NCI-H345 (cell line): ENCODE measurements at regions not wholly inside any gene's neighbourhood (a gene's known extent, or its start where the extent isn't known, plus 50 kb on each side); places are given as distances from the start of the nearest gene placed in this dataset.
"Not testable (repeated sequence)": the region's sequence is repeated elsewhere in the genome, so short reads cannot be mapped to it uniquely, and the experiment has no call there.

Source experiments
- DNase-seq: peaks from one replicate; lab custom pipeline; 2025; lab: John Stamatoyannopoulos, UW

DNA sequence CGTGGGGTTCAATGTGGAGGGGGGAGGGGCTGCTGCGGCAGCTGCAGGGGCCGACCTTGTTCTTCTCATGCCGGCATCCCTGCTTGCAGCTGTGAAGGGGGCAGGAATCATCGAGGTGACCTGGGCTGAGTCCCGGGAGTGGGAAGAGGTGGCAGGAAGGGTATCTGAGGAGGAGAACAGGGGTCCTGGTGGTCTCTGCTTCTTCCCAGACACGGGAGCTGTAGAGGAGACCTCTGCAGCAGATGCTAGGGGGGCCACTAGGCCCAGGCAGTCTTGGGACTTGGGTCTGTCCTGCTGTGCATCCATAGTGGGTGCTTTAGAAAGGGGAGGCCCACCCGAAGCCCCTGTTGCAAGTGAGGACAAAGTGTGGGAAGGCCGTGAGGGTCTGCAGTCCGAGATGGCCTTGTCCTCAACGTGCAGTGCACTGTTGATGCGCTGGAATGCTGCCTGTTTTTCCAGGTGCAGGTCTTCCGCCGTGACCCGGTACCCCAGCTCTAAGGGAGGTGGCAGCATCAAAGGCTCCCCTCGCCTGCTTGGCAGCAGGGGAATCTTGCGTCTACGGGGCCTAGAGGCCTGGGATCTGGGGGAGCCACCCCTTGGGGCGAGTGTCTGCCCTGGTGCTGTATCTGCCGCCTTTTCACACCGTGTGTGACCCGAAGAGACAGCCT lies 1370.0 kb downstream of the CDH12 start:
- not testable (repeated sequence) for DNase-seq

DNA sequence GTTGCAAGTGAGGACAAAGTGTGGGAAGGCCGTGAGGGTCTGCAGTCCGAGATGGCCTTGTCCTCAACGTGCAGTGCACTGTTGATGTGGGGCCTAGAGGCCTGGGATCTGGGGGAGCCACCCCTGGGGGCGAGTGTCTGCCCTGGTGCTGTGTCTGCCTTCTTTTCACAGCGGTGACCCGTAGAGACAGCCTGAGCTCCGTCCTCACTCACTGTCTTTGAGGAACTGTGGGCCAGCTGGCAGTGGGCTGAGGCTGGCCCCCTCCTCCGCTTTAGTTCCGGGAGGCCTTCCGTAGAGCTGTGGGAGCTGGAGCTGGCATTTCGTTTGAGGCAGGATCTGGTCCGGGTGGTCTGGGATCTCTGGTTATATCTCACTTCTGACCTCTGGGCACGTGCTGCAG lies 1370.6 kb downstream of the CDH12 start:
- not testable (repeated sequence) for DNase-seq

DNA sequence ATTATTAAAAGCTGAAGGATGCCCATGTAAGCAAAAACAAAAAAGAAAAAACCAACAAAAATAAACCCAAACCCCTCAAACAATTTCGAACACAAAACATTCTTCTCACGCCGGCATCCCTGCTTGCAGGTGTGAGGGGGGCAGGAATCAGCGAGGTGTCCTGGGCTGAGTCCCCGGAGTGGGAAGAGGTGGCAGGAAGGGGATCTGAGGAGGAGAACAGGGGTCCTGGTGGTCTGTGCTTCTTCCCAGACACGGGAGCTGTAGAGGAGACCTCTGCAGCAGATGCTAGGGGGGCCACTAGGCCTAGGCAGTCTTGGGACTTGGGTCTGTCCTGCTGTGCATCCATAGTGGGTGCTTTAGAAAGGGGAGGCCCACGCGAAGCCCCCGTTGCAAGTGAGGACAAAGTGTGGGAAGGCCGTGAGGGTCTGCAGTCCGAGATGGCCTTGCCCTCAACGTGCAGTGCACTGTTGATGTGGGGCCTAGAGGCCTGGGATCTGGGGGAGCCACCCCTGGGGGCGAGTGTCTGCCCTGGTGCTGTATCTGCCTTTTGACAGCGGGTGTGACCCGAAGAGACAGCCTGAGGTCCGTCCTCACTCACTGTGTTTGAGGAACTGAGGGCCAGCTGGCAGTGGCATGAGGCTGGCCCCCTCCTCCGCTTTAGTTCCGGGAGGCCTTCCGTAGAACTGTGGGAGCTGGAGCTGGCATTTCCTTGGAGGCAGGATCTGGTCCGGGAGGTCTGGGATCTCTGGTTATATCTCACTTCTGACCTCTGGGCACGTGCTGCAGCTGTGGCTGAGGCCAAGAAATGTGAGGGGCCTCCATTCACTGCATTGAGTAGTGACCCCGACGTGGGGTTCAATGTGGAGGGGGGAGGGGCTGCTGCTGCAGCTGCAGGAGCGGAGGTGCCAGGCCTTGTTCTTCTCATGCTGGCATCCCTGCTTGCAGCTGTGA lies 1371.5 kb downstream of the CDH12 start:
- not testable (repeated sequence) for DNase-seq

DNA sequence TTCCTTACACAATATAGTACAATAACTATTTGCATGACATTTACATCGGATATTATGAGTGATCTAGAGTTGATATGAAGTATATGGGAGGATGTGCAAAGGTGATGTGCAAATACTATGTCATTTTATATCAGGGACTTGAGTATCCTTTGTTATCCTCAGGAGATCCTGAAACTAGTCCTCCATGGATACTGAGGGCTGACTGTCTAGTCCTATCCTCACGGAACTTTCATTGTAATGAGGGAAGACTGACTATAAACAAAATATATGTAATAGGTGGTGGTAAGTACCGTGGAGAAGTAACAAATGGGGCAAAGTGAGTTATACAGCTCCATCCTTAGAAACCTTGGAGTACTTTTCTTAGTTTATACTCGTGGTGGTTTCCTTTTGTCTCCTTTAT lies 1373.1 kb downstream of the CDH12 start:
- not testable (repeated sequence) for DNase-seq

DNA sequence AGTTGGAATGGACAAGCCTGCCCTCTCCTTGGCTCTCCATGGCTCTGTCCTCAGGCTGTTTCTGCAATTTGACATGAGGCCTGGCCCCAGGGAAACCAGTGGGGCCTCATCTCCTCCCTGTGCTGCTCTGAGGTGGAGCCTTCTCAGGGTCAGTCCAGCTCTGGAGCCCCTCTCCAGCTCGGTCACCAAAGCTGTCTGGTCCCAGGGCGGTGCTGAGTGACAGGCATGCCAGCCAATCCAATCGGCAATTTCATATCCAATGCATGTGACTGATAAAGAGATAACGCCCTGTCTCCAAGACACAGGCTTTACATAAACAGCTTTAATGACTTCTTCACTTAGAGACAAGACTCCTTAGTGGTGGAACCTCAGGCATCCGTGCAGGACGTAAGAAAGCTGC lies 1379.2 kb downstream of the CDH12 start:
- not testable (repeated sequence) for DNase-seq

DNA sequence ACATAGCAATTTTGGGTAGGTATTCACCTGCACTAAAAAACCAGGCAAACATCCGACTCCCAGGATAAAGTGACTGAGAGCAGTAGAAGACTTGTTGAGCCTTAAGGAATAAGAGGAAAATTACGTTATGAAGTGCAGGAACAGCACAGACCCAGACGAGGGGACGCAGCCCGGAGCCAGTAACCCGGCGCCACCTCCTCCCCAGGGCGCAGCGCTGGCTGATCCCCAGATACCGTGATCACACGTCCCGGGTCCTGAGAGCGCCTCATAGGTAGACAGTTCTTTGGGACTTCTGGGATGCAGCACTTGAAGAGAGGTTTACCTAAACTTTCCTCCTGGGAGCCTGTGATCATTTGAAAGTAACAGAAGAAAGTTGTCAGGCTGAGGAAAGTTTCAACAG lies 1379.7 kb downstream of the CDH12 start:
- DNase-seq: not testable (repeated sequence)

DNA sequence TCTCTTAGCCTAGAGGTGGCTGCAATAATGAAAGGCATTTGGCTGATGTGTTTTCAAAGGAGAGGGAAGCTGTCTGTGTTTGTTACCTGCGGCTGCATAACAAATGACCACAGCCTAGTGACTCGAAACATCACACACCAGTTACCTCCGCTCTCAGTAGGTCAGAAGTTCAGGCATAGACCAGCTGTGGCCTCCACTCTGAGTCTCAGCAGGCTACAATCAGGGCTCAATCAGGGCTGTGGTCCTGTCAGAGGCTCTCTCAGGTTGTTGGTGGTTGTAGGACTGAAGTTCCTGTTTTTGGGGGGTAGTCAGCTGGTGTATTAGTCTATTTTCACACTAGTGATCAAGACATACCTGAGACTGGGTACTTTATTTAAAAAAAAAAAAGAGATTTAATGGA lies 1381.5 kb downstream of the CDH12 start:
- not testable (repeated sequence) for DNase-seq

DNA sequence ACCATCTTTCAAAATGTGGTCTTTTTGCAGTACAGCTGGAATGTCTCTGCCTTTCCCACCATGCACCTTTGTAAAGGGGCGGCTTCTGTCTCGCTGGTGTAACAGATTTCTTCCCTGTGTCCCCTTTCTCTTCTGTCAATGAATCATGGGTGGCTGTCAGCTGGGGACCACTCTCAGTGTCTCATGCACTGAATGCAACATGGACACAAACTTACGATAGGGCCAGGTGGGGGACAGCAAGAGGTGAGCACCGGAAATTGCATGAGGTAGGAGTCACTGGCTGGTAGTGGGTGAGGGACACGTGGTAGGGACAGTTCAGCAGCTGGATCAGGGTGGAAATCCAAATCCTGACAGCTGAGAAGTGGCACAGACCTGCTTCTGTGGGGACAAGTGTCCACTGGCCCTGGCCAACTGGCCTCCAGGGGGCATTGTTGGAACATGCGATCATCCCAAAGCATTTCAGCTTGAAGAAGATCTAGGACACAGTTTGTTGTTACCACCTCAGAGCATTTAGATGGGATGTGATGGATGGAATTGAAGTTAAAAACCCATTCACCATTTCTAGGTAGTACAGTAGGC lies 1383.5 kb downstream of the CDH12 start:
- peak; percentile 13 for DNase-seq

DNA sequence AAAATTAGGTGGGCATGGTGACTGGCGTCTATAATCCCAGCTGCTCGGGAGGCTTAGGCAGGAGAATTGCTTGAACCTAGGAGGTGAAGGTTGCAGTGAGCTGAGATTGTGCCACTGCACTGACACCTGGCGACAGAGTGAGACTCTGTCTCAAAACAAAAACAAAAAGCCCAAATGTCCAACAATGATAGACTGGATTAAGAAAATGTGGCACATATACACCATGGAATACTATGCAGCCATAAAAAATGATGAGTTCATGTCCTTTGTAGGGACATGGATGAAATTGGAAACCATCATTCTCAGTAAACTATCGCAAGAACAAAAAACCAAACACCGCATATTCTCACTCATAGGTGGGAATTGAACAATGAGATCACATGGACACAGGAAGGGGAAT lies 1385.6 kb downstream of the CDH12 start:
- not testable (repeated sequence) for DNase-seq

DNA sequence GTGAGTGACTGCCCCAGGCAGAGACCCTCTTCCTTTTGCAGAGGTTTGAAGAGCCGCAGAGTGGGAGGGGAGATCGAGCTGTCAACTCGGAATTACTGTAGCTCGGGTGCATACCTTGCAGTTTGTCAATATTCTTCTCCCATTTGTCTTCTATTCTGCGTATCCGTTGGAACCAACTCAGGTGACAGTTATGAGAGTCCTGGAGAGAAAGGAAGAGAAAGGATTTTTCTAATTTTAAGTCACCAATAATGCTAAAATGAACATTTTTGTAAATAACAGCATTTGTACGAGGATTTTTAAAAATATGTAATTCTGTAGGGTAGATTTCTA lies 1393.4 kb downstream of the CDH12 start:
- not testable (repeated sequence) for DNase-seq

DNA sequence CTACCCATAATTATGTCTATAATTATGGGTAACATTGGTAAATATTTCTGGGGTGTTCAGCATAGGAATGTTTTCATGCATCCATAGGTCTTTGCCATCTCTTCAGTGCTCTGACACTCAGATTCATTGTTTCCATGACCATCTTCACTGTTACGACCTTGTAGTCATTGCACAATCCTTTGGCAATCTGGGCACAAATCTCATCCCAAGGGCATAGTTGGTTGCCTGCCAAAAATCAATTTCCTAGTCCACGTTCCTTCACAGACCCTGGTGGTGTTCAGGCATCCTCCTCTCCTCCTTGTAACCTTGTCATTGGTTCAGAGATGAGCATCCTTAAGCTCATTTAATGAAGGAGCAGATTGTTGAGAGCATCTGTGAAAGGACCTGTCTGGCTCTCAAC lies 1400.7 kb downstream of the CDH12 start:
- no peak for DNase-seq

DNA sequence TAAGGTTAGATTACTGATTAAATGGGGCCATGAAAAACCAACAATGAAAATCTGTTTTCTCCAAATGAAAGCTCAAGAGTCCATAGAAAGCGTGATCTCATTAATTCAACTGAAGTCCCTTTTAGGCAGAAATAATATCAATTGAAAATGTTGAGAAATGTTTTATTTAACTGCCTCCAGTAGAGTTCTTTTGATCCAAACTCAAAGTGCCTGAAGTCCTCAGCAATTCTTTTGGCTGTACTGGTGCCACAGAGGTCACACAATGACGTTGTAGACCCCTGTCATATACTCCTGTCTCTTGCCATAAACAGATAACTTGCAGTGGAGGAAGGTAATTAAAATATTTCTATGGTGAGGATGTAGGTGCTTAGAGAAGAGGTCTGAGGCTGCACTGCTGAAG lies 1420.5 kb downstream of the CDH12 start:
- no peak for DNase-seq

DNA sequence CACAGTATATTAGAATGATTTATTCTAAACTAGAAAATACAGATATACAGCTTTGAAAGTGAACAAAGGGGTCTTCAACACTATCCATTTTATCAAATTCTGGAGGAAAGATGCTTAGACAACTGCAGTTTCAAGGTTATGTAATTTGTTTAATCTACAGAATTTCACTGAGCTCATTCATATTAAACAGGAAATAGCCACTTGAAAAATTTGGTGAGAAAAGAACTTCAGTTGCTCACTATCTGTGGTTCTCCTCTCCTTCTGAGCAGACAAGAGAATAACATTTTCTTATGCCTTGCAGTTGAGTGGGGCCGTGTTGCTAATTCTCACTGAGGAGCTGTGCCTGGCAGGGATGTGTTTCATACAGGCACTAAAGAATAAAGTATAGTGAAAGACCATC lies 1428.2 kb downstream of the CDH12 start:
- no peak for DNase-seq

DNA sequence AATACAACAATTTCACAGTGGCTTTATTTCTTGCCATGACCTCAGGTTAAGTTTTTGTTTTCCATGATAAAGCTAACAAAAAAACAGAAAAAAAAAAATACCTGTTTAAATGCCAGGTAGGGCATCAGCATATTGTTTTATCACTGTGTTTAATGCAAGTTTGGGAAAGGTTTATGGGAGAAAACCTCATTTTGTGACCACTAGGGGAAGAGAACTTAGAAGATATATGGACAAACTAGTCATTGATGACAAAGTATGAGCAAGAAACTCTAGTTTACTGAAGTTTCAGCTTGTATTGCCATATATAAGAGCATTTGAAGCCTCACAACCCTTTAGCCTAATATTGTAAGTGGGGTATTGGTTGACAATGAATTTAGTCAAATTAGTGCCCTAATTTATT lies 1431.4 kb upstream of the CDH18 start:
- no peak for DNase-seq

DNA sequence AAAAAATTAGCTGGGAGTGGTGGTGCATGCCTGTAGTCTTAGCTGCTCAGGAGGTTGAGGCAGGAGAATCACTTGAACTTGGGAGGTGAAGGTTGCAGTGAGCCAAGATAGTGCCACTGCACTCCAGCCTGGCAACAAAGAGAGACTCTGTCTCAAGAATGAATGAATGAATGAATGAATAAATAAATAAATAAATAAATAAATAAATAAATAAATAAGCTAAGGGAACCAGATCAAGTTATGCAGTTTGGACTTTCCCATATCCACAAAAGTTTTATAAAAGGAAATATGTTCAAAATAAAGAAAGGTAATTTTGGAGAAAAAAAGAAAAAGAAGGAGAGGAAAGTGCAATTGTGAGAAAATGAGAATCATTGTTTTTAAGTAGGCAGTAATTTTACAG lies 1414.1 kb upstream of the CDH18 start:
- not testable (repeated sequence) for DNase-seq

DNA sequence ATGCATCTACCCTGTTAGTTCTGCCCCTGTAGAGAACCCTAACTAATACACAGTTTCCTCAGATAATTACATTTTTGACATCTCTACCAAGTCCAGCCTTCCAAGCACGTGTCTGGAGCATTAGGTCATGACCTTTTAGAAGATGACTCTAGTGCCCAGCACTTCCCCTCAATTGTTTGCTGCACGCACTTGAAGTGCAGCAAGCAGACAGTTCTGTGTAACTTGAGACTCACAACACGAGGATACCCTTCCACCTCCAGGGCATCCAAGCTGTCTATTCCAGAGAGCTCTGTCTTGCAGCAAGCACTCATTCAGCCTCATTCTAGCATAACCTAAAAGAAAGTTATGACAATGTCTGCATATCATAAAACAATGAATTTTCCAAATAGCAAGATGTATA lies 1410.5 kb upstream of the CDH18 start:
- DNase-seq: no peak

DNA sequence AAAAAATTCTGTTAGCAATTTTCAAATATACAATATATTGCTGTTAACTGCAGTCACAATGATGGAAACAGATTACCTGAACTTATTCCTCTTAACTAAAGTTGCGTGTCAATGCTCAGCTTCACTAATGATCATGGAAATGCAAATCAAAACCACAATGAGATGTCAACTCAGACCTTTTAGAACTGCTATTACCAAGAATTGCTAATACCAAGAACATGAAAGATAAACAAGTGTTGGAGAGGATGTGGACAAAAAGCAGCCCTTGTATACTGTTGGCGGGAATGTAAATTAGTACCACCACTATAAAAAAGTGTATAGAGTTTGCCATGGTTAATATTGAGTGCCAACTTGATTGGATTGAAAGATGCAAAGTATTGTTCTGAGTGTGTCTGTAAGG lies 1409.7 kb upstream of the CDH18 start:
- no peak for DNase-seq

DNA sequence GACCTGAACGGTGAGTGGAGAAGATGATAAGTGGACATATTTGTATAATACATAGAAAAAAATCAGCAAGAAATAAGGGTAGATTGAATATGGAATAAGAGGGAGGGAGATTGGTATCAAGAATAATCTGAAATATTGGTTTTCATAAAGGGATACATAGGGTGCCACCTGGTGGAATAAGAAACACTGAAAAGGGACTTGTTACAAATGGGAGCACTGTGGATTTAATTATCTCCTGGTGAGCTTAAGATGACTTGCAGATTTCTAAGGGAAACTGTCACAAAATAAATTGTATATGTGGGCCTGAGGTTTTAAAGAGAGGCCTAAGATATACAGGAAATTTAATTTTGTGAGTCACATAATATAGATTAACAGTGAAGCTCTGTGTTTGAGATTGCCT lies 1403.5 kb upstream of the CDH18 start:
- no peak for DNase-seq

DNA sequence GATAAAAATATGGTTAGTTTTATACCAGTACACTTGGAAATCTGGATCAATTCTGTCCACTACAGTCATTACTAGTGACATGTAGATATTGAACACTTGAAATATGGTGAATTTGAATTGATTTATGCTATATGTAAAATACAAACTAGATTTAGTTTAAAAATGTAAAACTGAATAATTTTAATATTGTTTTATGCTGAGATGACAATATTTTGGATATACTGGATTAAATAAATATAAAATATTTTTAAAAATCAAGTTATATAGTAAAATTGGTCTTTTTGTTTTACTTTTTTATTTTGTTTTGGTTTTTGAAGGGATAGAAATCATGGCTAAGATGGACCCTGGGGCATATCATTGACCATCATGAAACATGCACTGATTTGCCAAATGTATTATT lies 1372.8 kb upstream of the CDH18 start:
- not testable (repeated sequence) for DNase-seq

DNA sequence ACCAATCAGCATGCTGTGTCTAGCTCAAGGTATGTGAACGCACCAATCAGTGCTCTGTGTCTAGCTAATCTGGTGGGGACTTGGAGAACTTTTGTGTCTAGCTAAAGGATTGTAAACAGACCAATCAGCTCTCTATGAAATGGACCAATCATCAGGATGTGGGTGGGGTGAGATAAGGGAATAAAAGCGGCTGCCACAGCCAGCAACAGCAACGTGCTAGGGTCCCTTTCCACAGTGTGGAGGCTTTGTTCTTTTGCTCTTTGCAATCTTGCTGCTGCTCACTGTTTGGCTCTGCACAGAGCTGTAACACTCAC lies 1353.9 kb upstream of the CDH18 start:
- not testable (repeated sequence) for DNase-seq

DNA sequence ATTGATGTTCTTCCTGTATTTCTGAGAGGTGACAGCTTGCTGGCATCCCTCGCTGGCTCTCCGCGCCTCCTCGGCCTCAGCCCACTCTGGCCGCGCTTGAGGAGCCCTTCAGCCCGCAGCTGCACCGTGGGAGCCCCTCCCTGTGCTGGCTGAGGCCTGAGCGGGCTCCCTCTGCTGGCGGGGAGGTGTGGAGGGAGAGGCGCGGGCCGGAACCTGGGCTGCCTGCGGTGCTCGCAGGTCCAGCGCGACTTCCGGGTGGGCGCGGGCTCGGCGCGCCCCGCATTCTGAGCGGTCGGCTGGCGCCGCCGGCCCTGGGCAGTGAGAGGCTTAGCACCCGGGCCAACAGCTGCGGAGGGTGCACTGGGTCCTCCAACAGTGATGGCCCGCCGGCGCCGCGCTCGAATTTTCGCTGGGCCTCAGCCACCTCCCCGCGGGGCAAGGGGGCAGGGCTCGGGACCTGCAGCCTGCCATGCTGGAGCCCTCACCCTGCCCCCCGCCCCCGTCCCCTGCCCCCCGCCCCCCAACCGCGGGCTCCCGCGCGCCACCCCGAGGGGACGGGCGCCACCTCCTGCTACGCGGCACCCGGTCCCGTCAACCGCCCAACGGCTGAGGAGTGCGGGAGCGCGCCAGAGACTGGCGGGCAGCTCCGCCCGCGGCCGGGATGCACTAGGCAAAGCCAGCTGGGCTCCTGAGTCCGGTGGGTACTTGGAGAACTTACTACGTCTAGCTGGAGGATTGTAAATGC lies 1353.4 kb upstream of the CDH18 start:
- not testable (repeated sequence) for DNase-seq

DNA sequence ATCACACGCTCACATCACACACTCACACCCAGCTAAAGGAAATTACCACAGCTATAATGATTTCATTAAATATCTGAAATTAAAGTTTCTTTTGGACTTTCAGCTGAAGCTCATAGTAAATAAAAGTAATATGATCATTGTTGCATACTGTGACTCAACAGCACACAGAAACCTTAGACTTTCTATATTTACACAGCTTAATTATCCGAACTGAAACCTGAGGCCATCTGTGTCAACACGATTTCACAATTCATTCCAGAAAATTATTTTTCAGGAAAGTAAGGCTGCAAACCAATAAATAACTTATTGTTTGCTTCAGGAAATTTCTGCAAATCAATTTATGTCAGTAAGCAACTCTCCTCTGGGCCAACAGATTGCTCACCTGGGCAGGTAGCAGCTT lies 1352.2 kb upstream of the CDH18 start:
- DNase-seq: peak; percentile 37

DNA sequence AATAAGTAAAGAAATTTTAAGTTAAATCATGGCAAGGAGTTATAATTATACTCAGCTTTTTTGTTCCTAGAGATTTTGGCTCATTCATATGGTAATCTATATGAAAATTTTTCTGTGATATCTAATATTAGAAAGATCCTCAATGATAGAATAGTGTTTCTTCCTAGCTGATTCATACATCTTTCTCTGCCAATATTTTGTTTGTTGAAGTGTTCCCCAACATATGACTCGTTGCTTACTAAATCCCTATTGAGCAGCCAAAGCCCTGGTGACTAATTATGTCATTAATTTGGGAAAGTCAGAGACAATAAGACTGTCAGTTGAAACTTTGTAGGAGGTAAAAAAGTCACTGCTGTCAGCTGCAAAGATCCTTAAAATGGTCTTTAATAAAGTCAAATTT lies 1348.5 kb upstream of the CDH18 start:
- DNase-seq: not testable (repeated sequence)
